Adrenal gland (tissue), 9 donors: ENCODE measurements at regions not wholly inside any gene's neighbourhood (a gene's known extent, or its start where the extent isn't known, plus 50 kb on each side); places are given as distances from the start of the nearest gene placed in this dataset.

ENCODE experiments used
- DNase-seq, 7 donors: peaks; one replicate each; pipeline ENCODE4 v3.0.0-alpha.2; 2019 to 2020
- H3K27ac ChIP-seq, 5 donors: fragments of 200-600 bp; sonication (generic) in 4 of 5; 1 replicate in 3 of 5; 2 replicates in 2 of 5; pipeline versions ENCODE4 v1.5.1 to v1.8.0; 2016 to 2020; ENCODE audit warnings: mild to moderate bottlenecking in 1 of 5
- H3K27me3 ChIP-seq: fragments of 200-600 bp; 2 replicates; pipeline ENCODE4 v1.8.0; 2021
- H3K36me3 ChIP-seq, 2 donors: fragments of 200-600 bp; replicated peaks in 1 of 2; 1 replicate in 1 of 2; 2 replicates in 1 of 2; pipeline versions ENCODE4 v1.5.1 to v1.8.0; 2018 to 2022
- H3K4me1 ChIP-seq, 2 donors: fragments of 200-600 bp; replicated peaks in 1 of 2; 1 replicate in 1 of 2; 2 replicates in 1 of 2; pipeline versions ENCODE4 v1.5.1 to v1.8.0; 2018 to 2021
- H3K4me3 ChIP-seq, 4 donors: fragments of 200-600 bp; sonication (generic) in 3 of 4; one replicate each; pipeline ENCODE4 v1.5.1; 2016 to 2018
- H3K9me3 ChIP-seq, 3 donors: fragments of 200-600 bp; sonication (generic) in 1 of 3; replicated peaks in 1 of 3; 1 replicate in 2 of 3; 2 replicates in 1 of 3; pipeline versions ENCODE4 v1.5.1 to v1.8.0; 2016 to 2021
- POLR2A ChIP-seq, 2 donors: fragments of 450-650 bp; IDR thresholded peaks; one replicate each; pipeline ENCODE4 v1.6.1; 2017; ENCODE audit warnings: antibody characterized with exemption in 2 of 2, mild to moderate bottlenecking in 2 of 2, moderate library complexity in 1 of 2
- WGBS, 4 donors: extraction: QIAGEN DNeasy Blood & Tissue Kit in 2 of 4; methylation state at CpG; one replicate each; pipeline versions ENCODE4 v1.1.5 to v1.1.7; 2013 to 2017; 5-methylcytosine and 5-hydroxymethylcytosine counted together
- intact Hi-C, 2 donors: fragments of 100-400 bp; cut with DNase I; formaldehyde crosslinking; loops; one replicate each; pipeline versions ENCODE4 v1.14.1 to v1.15.0; 2022 to 2023
- TF ChIP-seq, protein P1 (sequence below), 6 experiments: fragments of 450-650 bp in 4 of 6; fragments of 200-600 bp in 2 of 6; sonication (generic) in 1 of 6; IDR thresholded peaks; 1 replicate in 5 of 6; 2 replicates in 1 of 6; pipeline versions ENCODE4 v1.5.1 to v1.8.0; 2016 to 2021; ENCODE audit warnings: antibody characterized with exemption in 6 of 6, mild to moderate bottlenecking in 2 of 6, moderate library complexity in 1 of 6
- donor health status: healthy with polysubstance abuse.
- donor health status: Bipolar disorder and iron deficiency.
- donor health status: DM: yes; HTN: yes; CAD: no.
- donor health status: DM: no; HTN: no; CAD: no.
- donor health status: DM: no; HTN: no; CAD: no.

DNA sequence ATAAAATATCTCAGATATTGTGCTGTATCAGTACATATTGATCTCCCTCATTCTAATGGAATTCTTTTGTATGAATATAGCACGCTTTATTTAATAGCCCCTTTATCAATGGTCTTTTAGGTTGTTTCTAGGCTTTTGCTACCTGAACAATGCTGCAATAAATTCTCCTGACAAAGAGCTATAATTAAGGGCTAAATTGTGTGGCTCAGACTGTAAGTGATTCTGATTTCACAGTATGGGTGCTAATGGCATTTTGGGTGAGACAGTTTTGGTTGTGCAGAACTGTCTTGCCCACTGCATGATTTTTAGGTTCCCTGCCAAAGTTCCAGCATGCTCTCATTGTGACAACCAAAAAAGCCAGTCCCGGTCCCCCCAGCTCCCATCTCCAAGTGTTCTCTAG lies 363.2 kb downstream of the REEP3 start:
- Histone ChIP-seq H3K9me3 (no peaks in the 10 kb centered on the region), H3K27me3 (no peaks in the 10 kb centered on the region), H3K4me3 (no peak overlapping the region), H3K4me1 (no peaks in the 10 kb centered on the region), H3K36me3 (no peaks in the 10 kb centered on the region), H3K27ac (no peak overlapping the region)
- 78 to 87% (median 82%) methylated on average over 2 of the region's 2 CpGs for WGBS, 4 donors
- no peak for DNase-seq
- TF ChIP-seq, protein P1, sequence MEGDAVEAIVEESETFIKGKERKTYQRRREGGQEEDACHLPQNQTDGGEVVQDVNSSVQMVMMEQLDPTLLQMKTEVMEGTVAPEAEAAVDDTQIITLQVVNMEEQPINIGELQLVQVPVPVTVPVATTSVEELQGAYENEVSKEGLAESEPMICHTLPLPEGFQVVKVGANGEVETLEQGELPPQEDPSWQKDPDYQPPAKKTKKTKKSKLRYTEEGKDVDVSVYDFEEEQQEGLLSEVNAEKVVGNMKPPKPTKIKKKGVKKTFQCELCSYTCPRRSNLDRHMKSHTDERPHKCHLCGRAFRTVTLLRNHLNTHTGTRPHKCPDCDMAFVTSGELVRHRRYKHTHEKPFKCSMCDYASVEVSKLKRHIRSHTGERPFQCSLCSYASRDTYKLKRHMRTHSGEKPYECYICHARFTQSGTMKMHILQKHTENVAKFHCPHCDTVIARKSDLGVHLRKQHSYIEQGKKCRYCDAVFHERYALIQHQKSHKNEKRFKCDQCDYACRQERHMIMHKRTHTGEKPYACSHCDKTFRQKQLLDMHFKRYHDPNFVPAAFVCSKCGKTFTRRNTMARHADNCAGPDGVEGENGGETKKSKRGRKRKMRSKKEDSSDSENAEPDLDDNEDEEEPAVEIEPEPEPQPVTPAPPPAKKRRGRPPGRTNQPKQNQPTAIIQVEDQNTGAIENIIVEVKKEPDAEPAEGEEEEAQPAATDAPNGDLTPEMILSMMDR (IDR thresholded peaks at IDR 0.05), result no peak
- TF ChIP-seq POLR2A (IDR thresholded peaks at IDR 0.05), result no peak
- intact Hi-C loops, result no loop called here

DNA sequence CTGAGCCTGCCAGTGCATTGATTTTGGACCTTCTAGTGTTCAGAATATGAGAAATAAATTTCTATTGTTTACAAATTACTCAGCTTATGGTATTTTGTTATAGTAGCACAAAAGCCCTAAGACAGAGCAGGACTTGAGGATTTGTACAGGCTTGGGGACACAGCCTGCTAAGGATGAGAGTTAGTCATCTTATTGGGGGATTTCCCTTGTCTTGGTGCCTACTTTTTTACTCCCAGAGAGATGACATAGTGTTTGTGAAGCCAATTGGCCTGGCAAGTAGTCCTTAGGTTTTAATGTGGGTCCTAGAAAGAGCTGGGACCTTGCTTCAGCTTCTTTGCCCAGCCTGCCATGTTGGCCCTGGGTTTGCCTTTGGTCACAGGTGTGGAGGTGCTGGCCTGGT lies 364.0 kb downstream of the REEP3 start:
- Histone ChIP-seq H3K9me3 (no peaks in the 10 kb centered on the region), H3K27me3 (no peaks in the 10 kb centered on the region), H3K27ac (no peak overlapping the region), H3K4me1 (no peaks in the 10 kb centered on the region), H3K36me3 (no peaks in the 10 kb centered on the region), H3K4me3 (no peak overlapping the region)
- intact Hi-C loops, result no loop called here
- no peak for DNase-seq
- TF ChIP-seq, protein P1 (IDR thresholded peaks at IDR 0.05), result no peak
- no peak for TF ChIP-seq POLR2A (IDR thresholded peaks at IDR 0.05)

DNA sequence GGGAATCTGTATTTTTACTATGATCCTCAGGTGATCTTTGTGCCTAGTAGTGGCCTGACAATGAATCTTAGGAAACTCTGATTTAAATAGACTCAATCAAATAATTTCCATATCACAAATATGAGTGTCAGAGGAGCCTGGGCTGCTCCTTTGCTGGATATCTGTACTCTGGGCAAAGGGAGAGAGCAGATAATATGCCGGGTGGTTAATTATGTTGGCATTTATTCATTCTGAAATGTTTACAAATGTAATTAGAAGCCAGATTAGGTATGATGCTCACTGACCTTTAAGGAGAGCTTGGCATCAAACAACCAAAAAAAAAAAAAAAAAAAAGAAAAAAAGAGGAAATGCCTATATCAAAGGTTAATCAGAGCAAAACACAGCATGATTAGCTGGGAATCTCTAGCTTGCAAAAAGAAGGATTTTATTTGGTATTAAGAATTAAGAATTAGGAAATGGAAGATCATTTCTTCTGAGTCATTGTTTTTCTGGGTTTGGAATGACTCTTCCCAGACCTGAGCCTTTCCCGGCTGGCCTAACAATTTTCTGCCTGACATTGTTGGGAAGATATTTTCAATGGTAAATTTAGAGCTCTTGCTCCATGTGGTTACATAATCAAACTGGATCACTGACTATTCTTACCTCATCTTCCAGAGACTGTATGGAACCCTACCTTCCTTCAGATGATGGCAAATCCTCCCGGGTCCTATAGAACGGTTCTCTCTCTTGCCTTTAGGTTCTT lies 365.3 kb downstream of the REEP3 start:
- Histone ChIP-seq H3K27me3 (no peaks in the 10 kb centered on the region), H3K4me3 (no peak overlapping the region), H3K4me1 (no peaks in the 10 kb centered on the region), H3K9me3 (no peaks in the 10 kb centered on the region), H3K36me3 (no peaks in the 10 kb centered on the region), H3K27ac (no peak overlapping the region)
- 77 to 80% (median 79%) methylated on average over 4 of the region's 4 CpGs for WGBS, 4 donors
- intact Hi-C loops, result no loop called here
- no peak for TF ChIP-seq POLR2A (IDR thresholded peaks at IDR 0.05)
- TF ChIP-seq, protein P1 (IDR thresholded peaks at IDR 0.05), result no peak
- DNase-seq, result no peak

DNA sequence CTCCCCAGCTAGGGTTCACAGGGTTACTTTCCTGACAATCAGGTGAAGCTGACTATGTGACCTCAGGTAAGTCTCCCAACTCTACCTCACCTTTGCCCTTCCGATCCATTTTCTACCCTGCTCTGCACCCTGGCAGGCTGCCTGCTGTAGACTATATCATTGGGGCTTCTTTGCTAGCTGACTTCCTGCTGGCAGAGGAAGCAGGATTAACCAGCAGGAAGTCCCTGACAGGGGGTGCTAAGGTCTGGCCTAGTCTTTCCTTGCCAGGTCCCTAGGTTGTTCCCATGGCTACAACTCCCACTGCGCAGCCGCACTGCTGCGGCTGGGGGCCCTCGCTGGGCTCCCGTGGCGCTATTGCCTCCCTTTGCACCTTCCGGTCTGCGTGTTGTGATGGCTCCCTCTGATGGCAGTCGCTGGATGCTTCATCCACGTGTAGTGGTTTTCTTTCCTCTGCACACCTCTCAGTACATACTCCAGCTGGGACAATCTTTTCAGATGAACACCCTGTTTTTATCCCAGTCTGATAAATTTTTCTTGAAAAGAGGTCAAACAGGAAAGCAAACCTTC lies 365.9 kb downstream of the REEP3 start:
- no peaks in the 10 kb centered on the region for H3K4me1 ChIP-seq
- no peak overlapping the region for H3K27ac ChIP-seq
- H3K27me3 ChIP-seq, result no peaks in the 10 kb centered on the region
- 46 to 64% (median 54%) methylated on average over 9 to 11 of the region's 11 CpGs for WGBS, 4 donors
- H3K4me3 ChIP-seq, result no peak overlapping the region
- no peaks in the 10 kb centered on the region for H3K36me3 ChIP-seq
- DNase-seq, result peak in 5 of 7 donors; percentile 13 to 67 (median 22)
- TF ChIP-seq, protein P1 (IDR thresholded peaks at IDR 0.05), result peak in 1 of 6 experiments; percentile 19
- TF ChIP-seq POLR2A (IDR thresholded peaks at IDR 0.05), result no peak
- intact Hi-C loops, result no loop called here
- H3K9me3 ChIP-seq, result no peaks in the 10 kb centered on the region
